ENCODE measurements at regions not wholly inside any gene's neighbourhood (a gene's known extent, or its start where the extent isn't known, plus 50 kb on each side); places are given as distances from the start of the nearest gene placed in this dataset.

- DNase-seq (ENCODE audit: extremely low spot score, unreplicated experiment): no peak
- no peaks in the 10 kb centered on the region for H3K4me1 Mint-ChIP-seq (ENCODE audit: unreplicated experiment)
- H3K27me3 Mint-ChIP-seq: no peaks in the 10 kb centered on the region
- H3K27ac Mint-ChIP-seq: no peak overlapping the region
- H3K9me3 Mint-ChIP-seq: no peaks in the 10 kb centered on the region
- H3K36me3 Mint-ChIP-seq: no peaks in the 10 kb centered on the region
- no peak overlapping the region for H3K4me3 Mint-ChIP-seq
- TF ChIP-seq, protein P1, sequence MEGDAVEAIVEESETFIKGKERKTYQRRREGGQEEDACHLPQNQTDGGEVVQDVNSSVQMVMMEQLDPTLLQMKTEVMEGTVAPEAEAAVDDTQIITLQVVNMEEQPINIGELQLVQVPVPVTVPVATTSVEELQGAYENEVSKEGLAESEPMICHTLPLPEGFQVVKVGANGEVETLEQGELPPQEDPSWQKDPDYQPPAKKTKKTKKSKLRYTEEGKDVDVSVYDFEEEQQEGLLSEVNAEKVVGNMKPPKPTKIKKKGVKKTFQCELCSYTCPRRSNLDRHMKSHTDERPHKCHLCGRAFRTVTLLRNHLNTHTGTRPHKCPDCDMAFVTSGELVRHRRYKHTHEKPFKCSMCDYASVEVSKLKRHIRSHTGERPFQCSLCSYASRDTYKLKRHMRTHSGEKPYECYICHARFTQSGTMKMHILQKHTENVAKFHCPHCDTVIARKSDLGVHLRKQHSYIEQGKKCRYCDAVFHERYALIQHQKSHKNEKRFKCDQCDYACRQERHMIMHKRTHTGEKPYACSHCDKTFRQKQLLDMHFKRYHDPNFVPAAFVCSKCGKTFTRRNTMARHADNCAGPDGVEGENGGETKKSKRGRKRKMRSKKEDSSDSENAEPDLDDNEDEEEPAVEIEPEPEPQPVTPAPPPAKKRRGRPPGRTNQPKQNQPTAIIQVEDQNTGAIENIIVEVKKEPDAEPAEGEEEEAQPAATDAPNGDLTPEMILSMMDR (conservative IDR thresholded peaks at IDR 0.05): no peak
Measured at GRCh38 chr6:102387326-102388033, 994.0 kb downstream of the GRIK2 start.

- H3K27ac Mint-ChIP-seq: no peak overlapping the region
- no peaks in the 10 kb centered on the region for H3K4me1 Mint-ChIP-seq (ENCODE audit: unreplicated experiment)
Measured at GRCh38 chr6:102381203-102381602, 987.7 kb downstream of the GRIK2 start.

DNA sequence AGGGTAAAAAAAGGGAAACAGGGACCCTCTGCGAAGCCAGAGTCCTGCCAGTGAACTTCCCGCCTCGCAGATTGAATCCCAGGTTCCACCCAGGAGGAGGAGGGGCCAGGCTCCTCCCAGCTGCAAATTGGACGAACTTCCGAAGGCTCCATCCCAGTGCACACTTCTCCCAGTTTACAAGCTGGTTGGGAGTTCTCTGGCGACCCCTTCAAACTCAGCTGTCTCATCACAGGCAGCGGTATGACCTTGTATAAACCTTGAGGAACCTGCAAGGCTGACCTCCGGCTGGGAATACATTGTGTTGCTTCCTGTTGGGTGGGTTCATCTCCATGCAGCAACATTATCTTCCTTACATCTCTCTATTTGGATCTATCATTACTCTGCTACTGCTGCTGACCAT lies 962.7 kb downstream of the GRIK2 start:
- DNase-seq (ENCODE audit: extremely low spot score, unreplicated experiment): no peak
- H3K9me3 Mint-ChIP-seq: no peaks in the 10 kb centered on the region
- no peaks in the 10 kb centered on the region for H3K4me1 Mint-ChIP-seq (ENCODE audit: unreplicated experiment)
- H3K36me3 Mint-ChIP-seq: no peaks in the 10 kb centered on the region
- H3K27me3 Mint-ChIP-seq: no peaks in the 10 kb centered on the region
- H3K4me3 Mint-ChIP-seq: no peak overlapping the region
- TF ChIP-seq, protein P1 (conservative IDR thresholded peaks at IDR 0.05): no peak
- no peak overlapping the region for H3K27ac Mint-ChIP-seq

More at GRCh38 chr6:102381203-102381602, 987.7 kb downstream of the GRIK2 start:
- Mint-ChIP-seq H3K27me3 (no peaks in the 10 kb centered on the region), H3K4me3 (no peak overlapping the region), H3K9me3 (no peaks in the 10 kb centered on the region), H3K36me3 (no peaks in the 10 kb centered on the region)
- DNase-seq (ENCODE audit: extremely low spot score, unreplicated experiment): no peak
- TF ChIP-seq, protein P1 (conservative IDR thresholded peaks at IDR 0.05): no peak

- DNase-seq (ENCODE audit: extremely low spot score, unreplicated experiment): no peak
- H3K9me3 Mint-ChIP-seq: no peaks in the 10 kb centered on the region
- no peaks in the 10 kb centered on the region for H3K4me1 Mint-ChIP-seq (ENCODE audit: unreplicated experiment)
- no peak overlapping the region for H3K4me3 Mint-ChIP-seq
- no peak overlapping the region for H3K27ac Mint-ChIP-seq
- no peaks in the 10 kb centered on the region for H3K36me3 Mint-ChIP-seq
- H3K27me3 Mint-ChIP-seq: no peaks in the 10 kb centered on the region
- TF ChIP-seq, protein P1 (conservative IDR thresholded peaks at IDR 0.05): no peak
Measured at GRCh38 chr6:102355578-102355977, 962.1 kb downstream of the GRIK2 start.

- Mint-ChIP-seq H3K27ac (no peak overlapping the region), H3K9me3 (peaks cover under 1% of the 10 kb centered on the region), H3K36me3 (no peaks in the 10 kb centered on the region), H3K4me3 (no peak overlapping the region), H3K27me3 (no peaks in the 10 kb centered on the region), H3K4me1 (ENCODE audit: unreplicated experiment) (no peaks in the 10 kb centered on the region)
- no peak for DNase-seq (ENCODE audit: extremely low spot score, unreplicated experiment)
- TF ChIP-seq, protein P1 (conservative IDR thresholded peaks at IDR 0.05): no peak
Measured at GRCh38 chr6:102352552-102352951, 959.0 kb downstream of the GRIK2 start.

Data from type B pancreatic cell (in vitro differentiated cells).